GM19372 (cell line): ENCODE measurements at regions not wholly inside any gene's neighbourhood (a gene's known extent, or its start where the extent isn't known, plus 50 kb on each side); places are given as distances from the start of the nearest gene placed in this dataset.
A peak's percentile ranks its signal among the peaks of the same experiment; 100 is the strongest.

Experiments
- ATAC-seq: cut with Tn5 transposase; IDR thresholded peaks from one replicate; pipeline ENCODE4 v1.9.1; 2021; ENCODE audit warnings: mild to moderate bottlenecking, low read depth, moderate library complexity; ENCODE audit not compliant: unreplicated experiment

DNA sequence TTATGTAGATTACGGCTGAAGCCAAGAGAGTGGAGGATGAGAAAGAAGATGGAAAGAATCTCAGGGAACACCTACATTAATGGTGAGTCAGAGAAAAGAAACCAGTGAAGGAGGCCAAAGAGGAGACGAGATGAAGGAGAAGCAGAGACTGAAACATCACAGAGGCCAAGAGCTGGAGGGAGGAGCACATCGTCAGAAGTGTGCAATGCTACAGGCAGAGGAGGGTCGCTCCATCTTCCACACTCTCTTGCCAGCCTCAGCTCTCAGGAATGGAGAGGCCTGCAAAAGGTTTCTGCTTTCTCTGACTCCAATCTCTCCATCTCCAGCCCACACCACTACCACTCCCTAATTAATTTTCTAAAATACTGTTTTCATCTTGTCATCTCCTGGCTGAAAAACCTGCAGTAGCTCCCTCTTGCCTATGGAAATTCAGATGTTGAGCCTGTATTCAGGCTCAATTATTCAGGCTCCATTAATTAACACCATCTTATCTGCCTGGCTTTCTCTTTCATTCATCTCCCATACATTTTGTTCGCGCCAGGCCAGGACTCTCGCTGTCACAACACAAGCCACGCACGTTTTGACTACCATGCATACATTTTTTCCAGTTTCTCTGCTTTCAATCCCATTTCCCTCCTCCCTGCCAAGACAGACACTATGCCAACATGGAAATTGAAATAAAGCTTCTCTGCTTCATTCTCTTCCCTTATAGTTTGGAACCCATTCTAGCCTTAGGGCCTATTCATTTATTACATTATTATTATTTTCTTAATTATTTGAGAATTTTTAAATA, 165.8 kb downstream of the INHBA start:
- ATAC-seq = no peak

DNA sequence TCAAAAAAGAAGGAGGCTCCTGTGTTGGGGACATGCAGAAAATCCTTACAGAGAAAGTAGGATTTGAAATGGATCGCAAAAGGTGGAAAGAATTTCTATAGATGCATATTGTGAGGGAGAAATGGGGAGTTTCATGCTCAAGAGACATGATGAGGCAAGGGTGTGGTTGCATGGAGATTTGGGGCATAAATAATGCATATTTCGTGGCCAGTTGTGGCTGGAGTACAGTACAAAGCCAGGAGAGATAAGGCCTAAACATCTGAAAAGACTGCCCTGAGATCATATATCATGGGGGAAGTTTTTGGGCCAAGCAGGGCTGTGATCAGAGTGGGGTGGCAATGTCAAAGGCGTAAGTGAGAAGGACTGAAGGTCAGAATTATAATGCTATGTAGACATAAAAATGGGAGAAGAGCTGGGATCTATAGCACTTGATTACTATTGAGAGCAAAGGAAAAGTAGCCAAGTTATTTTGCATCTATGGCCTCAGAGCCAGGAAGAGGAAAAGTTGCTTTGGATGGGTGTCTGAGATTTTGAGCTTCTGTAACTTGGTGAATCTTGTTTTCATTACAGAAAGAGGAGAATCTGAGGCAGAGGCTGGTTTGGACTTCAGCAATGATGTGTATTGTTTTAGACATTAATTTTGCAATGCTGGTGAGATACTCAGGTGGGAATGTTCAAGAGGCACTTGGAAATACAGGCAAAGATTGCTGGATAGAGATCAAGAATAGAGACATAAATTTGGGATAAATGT, 166.6 kb downstream of the INHBA start:
- no peak for ATAC-seq

DNA sequence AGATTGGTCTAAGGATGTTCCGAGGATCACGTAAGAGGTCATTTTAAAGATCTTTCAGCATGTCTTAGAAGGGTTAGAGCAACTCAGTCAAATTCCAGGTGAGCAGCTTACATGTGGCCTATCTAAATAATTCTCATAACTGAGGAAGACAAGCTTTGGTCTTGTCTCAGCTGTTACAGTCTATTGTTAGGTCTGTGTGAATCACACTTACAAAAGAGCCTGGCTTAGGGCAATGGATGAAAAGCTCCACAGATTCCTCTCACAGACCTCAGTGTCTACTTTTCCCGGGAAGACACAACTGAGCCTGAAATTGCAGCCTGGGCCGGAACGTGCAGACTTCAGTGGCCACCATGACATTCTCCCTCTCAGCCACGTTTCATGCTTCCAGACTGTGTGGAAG, 173.1 kb downstream of the INHBA start:
- ATAC-seq = no peak

DNA sequence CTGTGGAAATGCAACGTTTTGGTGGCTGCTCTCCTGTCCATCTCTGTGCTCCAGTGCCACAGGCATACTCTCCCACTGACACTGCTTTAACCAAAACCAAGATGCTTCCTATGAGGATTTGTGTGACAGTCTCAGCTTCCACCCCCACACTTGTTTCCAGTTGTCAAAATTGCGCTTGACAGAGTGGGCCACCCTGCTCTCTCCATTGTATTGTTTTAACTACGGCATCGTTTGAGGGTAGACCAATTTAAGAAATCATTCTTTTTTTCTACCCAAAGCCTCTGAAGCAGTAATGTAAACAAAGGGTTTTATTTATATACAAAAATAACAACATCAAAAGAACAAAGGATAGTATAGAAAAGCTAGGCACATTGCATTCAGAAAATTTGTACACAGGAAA, 178.0 kb downstream of the INHBA start:
- ATAC-seq = no peak

DNA sequence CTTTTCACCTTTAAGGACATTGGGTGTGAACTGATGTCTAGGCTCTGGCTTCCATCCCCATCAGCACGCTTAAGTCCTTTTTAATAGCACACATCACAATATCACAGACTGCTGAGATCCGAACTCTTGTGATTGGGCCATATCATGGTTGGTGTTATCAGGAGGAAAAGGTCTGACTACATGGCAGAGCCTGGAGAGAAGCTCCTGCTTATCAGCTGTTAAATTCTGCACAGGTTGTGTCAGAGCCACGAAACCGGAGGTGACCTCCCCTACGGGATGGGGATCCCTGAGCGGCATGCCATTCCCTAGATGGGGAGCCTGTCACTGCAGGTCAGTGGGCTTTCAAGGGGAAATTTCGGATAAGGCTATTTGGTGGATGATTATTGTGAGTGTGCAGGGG, 182.4 kb downstream of the INHBA start:
- no peak for ATAC-seq

DNA sequence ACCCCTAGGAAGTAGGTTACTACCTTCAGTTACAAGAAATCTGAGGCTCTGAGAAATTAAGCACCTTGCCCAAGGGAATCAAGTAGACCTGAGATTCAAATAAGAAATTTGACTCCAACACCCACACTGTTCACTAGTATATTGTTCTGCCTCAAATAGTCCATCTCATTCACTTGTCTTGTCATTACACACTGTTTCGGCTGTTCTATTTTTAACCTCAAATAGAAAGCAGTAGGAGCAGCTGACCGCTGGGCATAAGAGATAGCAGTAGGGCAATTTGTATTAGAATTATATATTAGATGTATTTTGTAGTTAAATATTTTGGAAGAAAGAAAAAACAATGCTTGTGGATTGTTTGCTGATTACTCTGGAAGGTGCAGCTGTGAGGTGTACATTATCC, 185.1 kb downstream of the INHBA start:
- ATAC-seq = no peak

DNA sequence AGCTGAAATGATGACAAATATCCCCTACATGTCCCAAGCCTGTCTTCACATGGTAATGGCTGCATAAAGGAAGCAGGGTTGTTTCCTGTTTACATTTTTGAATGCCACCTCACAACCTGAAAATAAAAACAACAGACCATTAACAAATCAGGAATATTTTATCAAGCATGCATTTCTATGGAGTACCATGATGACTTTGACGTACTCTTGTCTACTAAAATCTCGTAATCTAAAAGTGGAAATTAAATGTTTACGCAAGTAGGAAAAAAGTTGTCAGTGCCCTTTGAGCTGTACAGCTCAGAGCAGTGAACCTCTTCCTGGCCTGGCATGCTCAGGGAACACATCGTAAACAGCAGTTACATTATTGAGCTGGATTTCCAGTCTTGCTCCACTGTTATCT, 194.1 kb downstream of the INHBA start:
- no peak for ATAC-seq

DNA sequence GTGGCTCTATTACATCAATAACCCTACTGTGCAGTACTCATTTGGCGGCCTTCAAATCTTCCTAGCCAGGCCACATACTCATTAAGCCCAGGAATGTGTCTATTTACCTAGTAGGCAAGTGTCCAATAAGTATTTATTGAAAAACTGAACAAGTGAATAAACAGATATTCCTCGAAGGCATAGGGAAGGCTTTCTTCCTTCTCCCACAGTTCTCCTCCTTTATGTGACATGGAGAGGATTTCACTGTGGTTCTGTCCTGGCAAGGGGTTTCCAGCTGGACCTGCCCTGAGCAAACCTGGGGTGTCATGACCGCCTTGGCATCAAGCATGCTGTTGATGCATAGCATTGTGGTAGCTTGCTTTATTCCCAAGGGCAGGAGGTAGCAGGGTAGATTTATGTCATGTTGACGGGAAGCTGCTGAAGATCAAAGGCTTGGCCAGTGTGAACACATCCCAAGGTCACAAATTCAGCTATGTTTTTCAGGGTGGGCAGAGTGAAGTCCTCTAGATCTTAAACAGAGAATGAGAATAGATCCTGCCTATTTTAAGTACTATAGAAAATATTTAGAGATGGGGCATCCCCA, 195.1 kb downstream of the INHBA start:
- no peak for ATAC-seq

DNA sequence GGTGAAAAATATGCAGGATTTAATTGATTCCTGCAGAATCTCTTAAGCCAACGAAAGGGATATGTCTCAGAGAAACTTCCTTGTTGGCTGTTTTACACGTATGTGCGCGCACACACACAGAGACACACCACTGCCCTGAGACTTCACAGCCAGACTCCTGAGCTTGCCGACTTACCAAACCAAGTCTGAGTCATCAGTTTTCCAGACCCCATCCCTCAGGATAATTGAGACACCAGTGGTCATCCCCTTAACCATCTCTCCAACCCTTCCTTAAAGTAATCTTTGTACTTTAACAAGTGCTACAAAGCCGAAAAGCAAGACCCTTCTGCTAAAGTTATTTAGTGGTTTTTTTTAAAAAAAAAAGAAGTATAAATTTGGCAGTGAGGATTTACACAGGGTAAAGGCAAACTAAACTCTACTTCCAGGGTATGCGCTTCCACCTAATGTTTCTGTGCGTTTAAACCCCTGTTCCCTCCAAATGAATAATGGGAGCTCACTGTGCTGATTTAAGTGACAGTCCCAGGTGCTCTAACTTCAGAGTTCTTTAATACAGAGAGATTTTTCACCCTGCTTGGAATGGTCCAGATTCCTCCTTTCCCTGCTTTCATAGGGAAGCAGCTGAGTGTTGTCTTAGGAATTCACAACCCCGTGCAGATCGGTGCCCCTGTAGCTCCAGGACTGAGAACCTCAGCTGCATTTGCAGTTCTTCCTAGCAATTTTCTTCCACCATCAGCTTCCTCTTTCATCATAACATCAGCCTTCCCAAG, 198.5 kb downstream of the INHBA start:
- no peak for ATAC-seq

DNA sequence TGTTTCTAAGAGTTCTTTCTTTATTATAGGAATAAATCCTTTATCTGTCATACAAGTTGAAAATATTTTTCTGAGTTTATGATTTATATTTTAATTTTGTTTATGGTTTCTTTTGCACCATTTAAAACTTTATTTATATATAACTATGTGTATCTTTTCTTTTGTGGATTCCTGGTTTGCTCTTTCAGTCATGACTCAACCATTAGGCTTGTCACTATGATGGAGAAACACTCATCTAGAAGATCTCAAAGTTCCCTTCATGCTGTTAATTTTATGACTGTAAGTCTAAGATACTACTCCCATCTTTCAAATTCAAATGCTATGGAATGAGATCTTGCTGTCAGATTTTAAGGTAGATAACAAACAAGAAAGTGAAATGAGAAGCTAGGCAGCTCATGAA, 199.5 kb downstream of the INHBA start:
- ATAC-seq = no peak

DNA sequence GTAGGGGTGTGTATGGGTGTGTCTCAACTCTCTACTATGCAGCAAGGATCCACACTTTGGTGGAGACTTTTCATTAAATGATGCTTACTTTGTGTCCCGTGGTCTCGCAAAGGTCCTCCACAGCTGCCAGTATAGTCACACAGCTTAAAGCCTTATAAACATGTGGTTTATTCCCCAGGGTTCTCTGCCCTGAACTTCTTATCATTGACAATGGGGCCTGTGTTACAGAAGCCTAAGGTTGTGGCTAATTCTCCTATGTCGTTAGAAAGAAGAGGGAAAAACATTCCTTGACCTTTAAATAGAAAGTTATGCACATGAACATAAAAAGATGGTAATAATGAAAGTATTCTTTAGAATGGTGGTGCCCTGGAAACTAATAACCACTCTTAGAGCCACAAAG, 201.4 kb downstream of the INHBA start:
- no peak for ATAC-seq

DNA sequence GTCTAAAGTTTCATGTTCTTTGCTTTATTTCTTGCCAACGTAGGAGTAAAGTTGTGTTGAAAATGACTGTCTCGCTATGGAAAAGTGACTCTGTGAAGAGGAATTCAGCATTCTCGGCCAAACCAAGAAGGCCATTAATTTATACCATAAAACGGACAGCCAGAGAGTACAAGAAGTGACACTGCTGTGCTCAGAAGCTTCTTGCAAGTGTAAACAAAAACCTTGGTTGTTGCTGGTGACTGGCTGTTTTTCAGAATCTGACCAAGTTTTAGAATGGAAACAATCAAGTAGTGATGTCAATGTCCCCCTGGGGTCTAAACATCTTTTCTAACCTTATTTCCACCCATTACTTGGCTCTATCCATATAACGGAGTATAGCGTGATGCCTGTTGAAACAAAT, 201.9 kb downstream of the INHBA start:
- no peak for ATAC-seq

DNA sequence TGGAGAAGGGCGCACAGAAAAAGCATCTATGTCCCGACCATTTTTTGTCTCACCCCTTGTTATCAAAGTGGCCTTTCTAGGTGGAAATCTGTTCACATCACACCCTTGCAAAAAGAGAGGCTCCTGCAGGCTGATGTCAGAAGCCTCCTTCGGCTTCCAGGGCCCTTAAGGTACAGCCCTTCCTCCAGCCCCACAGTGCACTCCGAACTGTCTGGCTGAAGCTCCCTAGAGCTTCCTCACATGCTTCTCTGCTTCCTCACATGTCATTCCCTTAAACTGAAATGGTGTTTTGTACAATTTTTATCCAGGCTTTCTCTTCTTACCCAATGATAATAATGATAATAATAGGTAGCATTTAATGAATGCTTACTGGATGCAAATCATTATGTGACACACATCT, 210.3 kb downstream of the INHBA start:
- no peak for ATAC-seq

DNA sequence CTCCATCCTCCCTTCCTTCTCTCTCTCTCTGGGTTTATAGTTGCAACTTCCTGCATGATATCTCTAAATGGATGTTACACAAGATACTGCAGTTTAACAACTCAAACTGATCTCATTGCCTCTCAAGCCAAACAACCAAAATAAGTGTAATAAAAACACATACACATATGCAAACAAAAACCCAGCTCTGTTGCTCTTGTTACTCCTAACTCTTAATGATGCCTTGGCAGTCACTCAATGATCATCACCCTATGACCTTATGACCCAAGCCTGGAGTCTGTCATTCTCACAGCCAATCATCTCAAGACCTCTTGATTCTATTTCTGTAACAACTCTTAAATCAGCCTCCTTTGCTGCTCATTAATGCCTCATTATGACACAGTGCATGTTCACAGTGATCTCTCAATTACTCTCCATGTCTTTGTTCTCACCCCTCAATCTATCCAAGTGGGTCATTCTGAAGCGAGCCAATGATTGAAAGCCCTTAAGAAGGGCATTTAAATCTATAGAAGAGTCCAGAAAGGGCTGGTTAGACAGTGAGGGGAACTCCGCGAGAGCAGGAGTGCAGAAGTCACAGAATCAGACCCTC, 210.9 kb downstream of the INHBA start:
- ATAC-seq = no peak

DNA sequence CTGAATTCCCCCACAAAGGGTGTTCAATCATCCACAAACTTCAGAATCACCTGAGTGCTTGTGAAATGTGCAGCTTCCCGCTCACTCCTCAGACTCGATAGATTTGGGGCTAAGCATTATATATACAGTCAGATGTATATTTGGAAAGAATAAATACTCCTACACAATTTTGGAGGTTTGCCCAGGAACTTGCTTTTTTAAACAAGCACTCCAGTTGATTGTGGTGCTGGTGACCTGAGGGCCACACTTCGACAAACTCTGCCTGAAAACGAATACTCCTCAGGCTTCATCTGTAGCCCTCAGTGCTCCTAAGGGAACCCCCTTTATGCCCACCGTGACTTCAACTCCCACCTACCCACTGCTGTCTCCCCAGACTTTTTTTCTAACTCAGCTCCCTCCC, 211.6 kb downstream of the INHBA start:
- no peak for ATAC-seq

DNA sequence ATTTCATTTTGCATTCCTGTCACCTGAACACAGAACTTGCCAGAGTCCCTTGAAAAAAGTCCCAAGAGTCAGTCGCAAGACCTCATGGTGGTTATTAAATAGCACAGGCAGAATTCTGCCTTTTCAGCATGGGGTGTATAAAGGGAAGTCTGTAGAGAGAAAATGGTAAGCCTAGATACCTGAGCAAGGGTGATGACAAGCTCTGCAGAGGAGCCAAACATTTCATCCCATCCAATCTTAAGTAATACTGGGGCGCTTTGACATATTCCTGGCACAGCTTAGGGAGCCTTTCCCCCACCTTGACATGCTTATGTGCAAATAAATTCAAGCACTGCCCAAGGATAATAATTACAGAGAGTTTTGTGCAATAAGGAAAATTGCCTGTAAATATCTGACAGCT, 213.0 kb downstream of the INHBA start:
- ATAC-seq = no peak

DNA sequence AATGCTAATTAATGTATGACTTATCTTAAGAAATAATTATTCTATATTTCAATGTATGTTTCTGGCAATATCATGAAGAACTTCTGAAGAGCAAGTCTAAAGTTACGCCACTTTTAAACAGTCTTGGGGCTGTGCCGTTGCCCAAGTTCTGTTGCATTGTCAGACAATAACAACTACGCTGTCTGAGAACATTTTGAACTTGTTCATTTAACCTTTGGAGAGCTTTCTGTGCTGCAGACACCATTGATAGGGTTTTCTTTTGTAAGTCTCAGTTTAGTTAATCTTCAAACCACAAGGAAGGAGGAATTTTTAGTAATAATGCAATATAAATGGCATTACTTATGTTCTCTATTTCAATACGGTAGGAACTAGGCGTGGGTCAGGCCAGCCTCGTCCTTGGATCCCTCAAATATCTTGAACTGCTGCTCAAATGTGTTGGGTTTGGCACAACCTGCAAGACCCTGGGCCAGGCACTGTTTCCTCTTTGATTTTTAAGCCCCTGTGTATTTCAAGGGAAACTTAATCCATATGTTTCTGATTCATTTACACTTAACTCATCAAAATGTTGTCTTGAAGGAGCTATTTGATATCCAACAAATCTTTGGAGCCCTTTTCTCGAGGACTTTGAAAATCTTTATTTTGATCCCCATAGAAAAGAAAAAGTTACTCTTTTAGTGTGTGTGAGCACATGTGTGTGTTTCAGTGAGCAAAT, 215.5 kb downstream of the INHBA start:
- no peak for ATAC-seq

DNA sequence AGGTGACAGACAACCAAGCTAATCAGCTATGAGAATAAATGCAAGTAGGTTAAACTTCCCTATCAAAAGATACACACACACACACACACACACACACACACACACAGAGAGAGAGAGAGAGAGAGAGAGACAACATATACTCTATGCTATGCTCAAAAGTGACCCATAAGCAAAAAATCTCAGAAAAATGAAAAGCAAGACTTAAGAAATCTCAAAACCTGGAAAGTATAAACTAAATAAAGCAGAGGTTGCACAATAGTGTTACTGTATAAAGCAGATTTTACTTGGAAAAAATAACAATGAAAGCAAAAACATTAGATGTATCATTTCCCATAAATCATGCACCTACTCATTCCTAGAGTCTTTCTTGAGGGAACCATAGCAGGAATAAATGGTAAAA, 221.5 kb downstream of the INHBA start:
- no peak for ATAC-seq

DNA sequence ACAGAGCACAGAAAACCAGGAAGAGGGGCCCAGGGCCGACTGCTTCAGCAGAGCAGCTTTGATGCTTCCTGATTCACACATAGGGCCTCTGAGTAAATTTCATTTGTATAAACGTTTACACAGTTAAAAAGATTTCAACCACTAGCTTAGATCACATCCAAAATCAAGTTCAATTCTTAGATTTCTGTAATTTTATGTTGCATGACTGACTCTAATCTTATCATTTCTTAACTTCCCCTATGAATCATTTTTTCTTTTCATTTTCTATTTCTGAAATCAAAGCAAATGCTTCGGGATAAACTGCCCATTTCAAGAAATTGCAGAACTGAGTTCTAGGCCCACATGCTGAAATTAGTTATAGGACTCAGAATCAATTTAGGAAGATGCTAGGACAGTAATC, 224.7 kb downstream of the INHBA start:
- ATAC-seq = no peak

DNA sequence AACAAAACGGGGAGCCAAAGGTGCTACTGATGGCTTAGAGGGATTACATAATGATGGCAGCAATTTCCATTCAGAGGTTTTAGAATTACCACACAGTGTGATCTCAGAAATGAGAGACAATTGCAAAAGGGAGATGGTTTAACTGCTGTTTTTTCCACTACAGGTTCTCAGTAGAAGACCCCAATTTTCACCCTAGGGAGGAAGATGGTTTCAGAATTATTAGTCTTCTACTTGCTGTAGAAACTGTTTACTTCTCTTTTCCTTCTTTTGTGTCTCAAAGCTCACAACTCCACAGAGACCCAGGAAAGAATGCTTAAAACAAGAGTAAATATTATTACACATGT, 226.5 kb downstream of the INHBA start:
- peak; percentile 53 for ATAC-seq
